ENCODE measurements at regions not wholly inside any gene's neighbourhood (a gene's known extent, or its start where the extent isn't known, plus 50 kb on each side); places are given as distances from the start of the nearest gene placed in this dataset.
A peak's percentile ranks its signal among the peaks of the same experiment; 100 is the strongest.

GRCh38 chrX:82813671-82814078 is 694.4 kb upstream of the POU3F4 start:
- no peak overlapping the region for H3K4ac ChIP-seq (replicated peaks; ENCODE audit: insufficient read length, low read depth, low read length)
- H3K27me3 ChIP-seq (replicated peaks in 1 of 4; ENCODE audit: control insufficient read depth in 3 of 4, extremely low read depth in 1 of 4, insufficient read depth in 3 of 4, low read length in 3 of 4), result no peaks in the 10 kb centered on the region
- H3K14ac ChIP-seq (ENCODE audit: insufficient read length), result no peak overlapping the region
- H3K18ac ChIP-seq (ENCODE audit: extremely low read depth, low read length), result no peak overlapping the region
- H3K23ac ChIP-seq (ENCODE audit: insufficient read length), result no peak overlapping the region
- no peak overlapping the region for H4K8ac ChIP-seq (ENCODE audit: extremely low read depth, insufficient read depth, low read length)
- H2BK120ac ChIP-seq (replicated peaks; ENCODE audit: low read depth, low read length), result no peak overlapping the region
- H2BK15ac ChIP-seq (ENCODE audit: low read length), result no peak overlapping the region
- no peak overlapping the region for H4K5ac ChIP-seq (ENCODE audit: insufficient read length, low read depth, low read length)
- H3K23me2 ChIP-seq (ENCODE audit: low read depth, low read length), result no peaks in the 10 kb centered on the region
- TF ChIP-seq BACH1 (IDR thresholded peaks at IDR 0.05; ENCODE audit: low read length) (no peak), TAF7 (optimal IDR thresholded peaks at IDR 0.05; ENCODE audit: borderline replicate concordance, low read depth, low read length) (no peak), RAD21 (IDR thresholded peaks at IDR 0.05 in 1 of 2, conservative IDR thresholded peaks at IDR 0.05 in 1 of 2; ENCODE audit: low read depth in 2 of 2, low read length in 2 of 2) (no peak)
- no peaks in the 10 kb centered on the region for H3K9me3 ChIP-seq (ENCODE audit: insufficient read depth in 2 of 2, low read depth in 1 of 2, low read length in 1 of 2)
- FAIRE-seq (peak; percentile 32), DNase-seq (ENCODE audit: low read depth in 1 of 2, low spot score in 2 of 2) (peak in 1 of 2 experiments; percentile 0)
- no peaks in the 10 kb centered on the region for H3K79me2 ChIP-seq (ENCODE audit: control insufficient read depth in 1 of 2, insufficient read depth in 2 of 2, low read length in 2 of 2)
- H2AK5ac ChIP-seq (ENCODE audit: low read depth, low read length), result no peak overlapping the region
- H2AFZ ChIP-seq (ENCODE audit: low read length), result no peak overlapping the region
- no peak overlapping the region for H2BK5ac ChIP-seq (ENCODE audit: low read depth, low read length)
- no peak overlapping the region for H3K4me2 ChIP-seq (ENCODE audit: insufficient read depth in 1 of 2, low read depth in 2 of 2, low read length in 2 of 2)
- H3K4me3 ChIP-seq (ENCODE audit: extremely low read depth in 1 of 4, insufficient read depth in 2 of 4, low read depth in 3 of 4, low read length in 4 of 4), result no peak overlapping the region
- WGBS, 2 experiments (ENCODE audit: extremely low coverage in 1 of 2, insufficient coverage in 1 of 2, insufficient read length in 1 of 2, insufficient replicate concordance in 2 of 2, low coverage in 1 of 2, low lambda C conversion rate in 2 of 2, missing lambda C conversion rate in 1 of 2), result 100% methylated on average over 1 of the region's 1 CpG; no CpG with 5 or more reads in 1 of the 2 experiments
- no peaks in the 10 kb centered on the region for H3K79me1 ChIP-seq (ENCODE audit: low read depth, low read length)
- no peak overlapping the region for H4K91ac ChIP-seq (replicated peaks; ENCODE audit: insufficient read length, low read length)
- CTCF ChIA-PET (ENCODE audit: partially characterized antibody), result no interaction called here
- no peak overlapping the region for H3K27ac ChIP-seq (ENCODE audit: low read depth, low read length)
- POLR2A ChIA-PET (ENCODE audit: partially characterized antibody), result no interaction called here
- H3K36me3 ChIP-seq (ENCODE audit: control insufficient read depth in 2 of 4, insufficient read depth in 4 of 4, low read length in 3 of 4), result no peaks in the 10 kb centered on the region
- no peaks in the 10 kb centered on the region for H3K4me1 ChIP-seq (replicated peaks in 1 of 4; ENCODE audit: control insufficient read depth in 3 of 4, insufficient read depth in 4 of 4, low read length in 3 of 4)
- H3K9ac ChIP-seq (replicated peaks in 1 of 4; ENCODE audit: extremely low read depth in 1 of 4, low read depth in 3 of 4, low read length in 3 of 4), result no peak overlapping the region
- no peak overlapping the region for H2BK12ac ChIP-seq (ENCODE audit: low read depth, low read length)
- H4K20me1 ChIP-seq (replicated peaks in 1 of 2; ENCODE audit: control insufficient read depth in 1 of 2, insufficient read depth in 2 of 2, low read length in 2 of 2), result no peaks in the 10 kb centered on the region
- no peak overlapping the region for H2BK20ac ChIP-seq (ENCODE audit: low read length)
- H3K56ac ChIP-seq (replicated peaks; ENCODE audit: insufficient read length, low read depth, low read length), result no peak overlapping the region

All from H1 (cell line).